Natural killer cell (primary cell): ENCODE measurements at regions not wholly inside any gene's neighbourhood (a gene's known extent, or its start where the extent isn't known, plus 50 kb on each side); places are given as distances from the start of the nearest gene placed in this dataset.
A peak's percentile ranks its signal among the peaks of the same experiment; 100 is the strongest.
"Not testable (repeated sequence)": the region's sequence is repeated elsewhere in the genome, so short reads cannot be mapped to it uniquely, and the experiment has no call there.

Experiments
- ATAC-seq, 3 donors: fragments of 150-1000 bp in 2 of 3; fragments of 200-7000 bp in 1 of 3; cut with Tn5 transposase; 1 replicate in 1 of 3; 2 replicates in 2 of 3; pipeline ENCODE4 v1.10.0; 2021; ENCODE audit warnings: mild to moderate bottlenecking in 2 of 3, moderate library complexity in 2 of 3
- DNase-seq, 2 donors: peaks; one replicate each; pipeline versions ENCODE4 v3.0.0 to v3.0.0-alpha.2; 2013 to 2021; ENCODE audit warnings: mixed read lengths in 1 of 2
- H3K27ac ChIP-seq: one replicate; pipeline ENCODE4 v1.5.1; 2013; ENCODE audit warnings: mild to moderate bottlenecking, low read length
- H3K27me3 ChIP-seq: one replicate; pipeline ENCODE4 v1.6.1; 2013; ENCODE audit warnings: low read length; ENCODE audit not compliant: control insufficient read depth, insufficient read depth
- H3K36me3 ChIP-seq: one replicate; pipeline ENCODE4 v1.6.1; 2013; ENCODE audit warnings: low read length; ENCODE audit not compliant: control insufficient read depth, insufficient read depth
- H3K4me1 ChIP-seq: one replicate; pipeline ENCODE4 v1.6.1; 2013; ENCODE audit warnings: low read length; ENCODE audit not compliant: control insufficient read depth, insufficient read depth
- H3K4me3 ChIP-seq: one replicate; pipeline ENCODE4 v1.5.1; 2013; ENCODE audit warnings: low read length
- H3K9me3 ChIP-seq: one replicate; pipeline ENCODE4 v1.6.1; 2013; ENCODE audit warnings: low read length; ENCODE audit not compliant: control insufficient read depth, insufficient read depth
- H3K27ac Mint-ChIP-seq, 2 donors: one replicate each; pipeline ENCODE4 v1.8.0; 2022; ENCODE audit warnings: mild to moderate bottlenecking in 2 of 2, mixed read lengths in 2 of 2, moderate library complexity in 1 of 2
- H3K27me3 Mint-ChIP-seq, 2 donors: one replicate each; pipeline ENCODE4 v1.8.0; 2022; ENCODE audit warnings: low read depth in 2 of 2, mixed read lengths in 2 of 2
- H3K36me3 Mint-ChIP-seq: one replicate; pipeline ENCODE4 v1.8.0; 2022; ENCODE audit warnings: mixed read lengths
- H3K4me1 Mint-ChIP-seq, 2 donors: one replicate each; pipeline ENCODE4 v1.8.0; 2022; ENCODE audit warnings: mixed read lengths in 2 of 2
- H3K4me3 Mint-ChIP-seq: one replicate; pipeline ENCODE4 v1.8.0; 2022; ENCODE audit warnings: mild to moderate bottlenecking, moderate library complexity, mixed read lengths
- H3K9me3 Mint-ChIP-seq, 2 donors: one replicate each; pipeline ENCODE4 v1.8.0; 2022; ENCODE audit warnings: mixed read lengths in 2 of 2
- CTCF ChIP-seq: fragments of 200-600 bp; IDR thresholded peaks from one replicate; pipeline ENCODE4 v1.8.0; 2022; ENCODE audit warnings: antibody characterized with exemption
- WGBS: methylation state at CpG from one replicate; pipeline ENCODE4 v1.1.7; 2013; ENCODE audit warnings: missing lambda C conversion rate; ENCODE audit not compliant: insufficient coverage; 5-methylcytosine and 5-hydroxymethylcytosine counted together
- intact Hi-C: fragments of 100-400 bp; cut with micrococcal nuclease; formaldehyde crosslinking; loops from one replicate; pipeline ENCODE4 v1.14.2; 2022

GRCh38 chr6:3925223-3926149 lies 76.3 kb downstream of the FAM50B start:
- H3K4me3 Mint-ChIP-seq, H3K27ac Mint-ChIP-seq, H3K4me1 ChIP-seq, DNase-seq, intact Hi-C loops, H3K4me3 ChIP-seq, H3K36me3 ChIP-seq, H3K27ac ChIP-seq, H3K9me3 Mint-ChIP-seq, H3K4me1 Mint-ChIP-seq, H3K36me3 Mint-ChIP-seq, H3K9me3 ChIP-seq, H3K27me3 ChIP-seq, H3K27me3 Mint-ChIP-seq: not testable (repeated sequence)
- ATAC-seq, result peak in 1 of 3 donors; percentile 30
- WGBS, result 81% methylated on average over 14 of the region's 23 CpGs

DNA sequence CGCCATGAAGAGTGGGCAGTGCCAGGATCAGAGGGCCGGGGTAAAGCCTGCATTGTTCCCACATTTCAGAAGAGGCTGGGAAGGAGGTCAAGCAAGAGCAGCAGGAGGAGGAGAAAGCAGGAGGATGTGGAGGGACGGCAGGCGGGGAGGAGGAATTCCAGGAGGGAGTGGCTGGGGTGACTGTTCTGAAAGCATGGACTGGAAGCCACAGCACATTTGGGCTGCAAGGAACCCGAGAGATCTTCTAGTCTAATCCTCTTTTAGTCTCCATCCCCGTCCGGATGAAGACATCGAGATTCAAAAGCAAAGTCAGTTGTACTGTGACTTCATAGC lies 76.9 kb downstream of the FAM50B start:
- WGBS, result 92% methylated on average over 8 of the region's 8 CpGs
- ATAC-seq (no peak), DNase-seq (no peak)
- H3K27ac ChIP-seq, result no peak overlapping the region
- H3K36me3 ChIP-seq, result no peaks in the 10 kb centered on the region
- no peak for TF ChIP-seq CTCF
- no peaks in the 10 kb centered on the region for H3K36me3 Mint-ChIP-seq
- H3K4me3 Mint-ChIP-seq, result no peak overlapping the region
- H3K27me3 ChIP-seq, result no peaks in the 10 kb centered on the region
- no peaks in the 10 kb centered on the region for H3K9me3 ChIP-seq
- no peaks in the 10 kb centered on the region for H3K4me1 Mint-ChIP-seq
- H3K4me1 ChIP-seq, result no peaks in the 10 kb centered on the region
- intact Hi-C loops, result no loop called here
- H3K4me3 ChIP-seq, result no peak overlapping the region
- H3K9me3 Mint-ChIP-seq, result no peaks in the 10 kb centered on the region
- H3K27me3 Mint-ChIP-seq, result peaks cover 4 to 8% of the 10 kb centered on the region in 2 donors
- H3K27ac Mint-ChIP-seq, result no peak overlapping the region

- Mint-ChIP-seq H3K9me3 (no peaks in the 10 kb centered on the region), H3K4me1 (no peaks in the 10 kb centered on the region), H3K4me3 (no peak overlapping the region), H3K27ac (no peak overlapping the region), H3K36me3 (no peaks in the 10 kb centered on the region), H3K27me3 (peaks cover 4 to 8% of the 10 kb centered on the region in 2 donors)
- no peak overlapping the region for H3K27ac ChIP-seq
- H3K36me3 ChIP-seq, result no peaks in the 10 kb centered on the region
- intact Hi-C loops, result no loop called here
- TF ChIP-seq CTCF, result no peak
- no peaks in the 10 kb centered on the region for H3K27me3 ChIP-seq
- no peak overlapping the region for H3K4me3 ChIP-seq
- WGBS, result 58% methylated on average over 5 of the region's 5 CpGs
- H3K4me1 ChIP-seq, result peaks cover 2% of the 10 kb centered on the region
- DNase-seq (no peak), ATAC-seq (no peak)
- no peaks in the 10 kb centered on the region for H3K9me3 ChIP-seq
These were observed 78.9 kb downstream of the FAM50B start for GRCh38 chr6:3928111-3928510.

- H3K36me3 Mint-ChIP-seq, result no peaks in the 10 kb centered on the region
- H3K27me3 Mint-ChIP-seq, result peaks cover 4 to 11% of the 10 kb centered on the region in 2 donors
- WGBS, result 96% methylated on average over 6 of the region's 6 CpGs
- Histone ChIP-seq H3K27me3 (no peaks in the 10 kb centered on the region), H3K27ac (no peak overlapping the region), H3K36me3 (no peaks in the 10 kb centered on the region), H3K4me3 (no peak overlapping the region), H3K9me3 (no peaks in the 10 kb centered on the region), H3K4me1 (peaks cover 3% of the 10 kb centered on the region)
- DNase-seq, result no peak
- H3K4me1 Mint-ChIP-seq, result no peaks in the 10 kb centered on the region
- intact Hi-C loops, result no loop called here
- no peak overlapping the region for H3K4me3 Mint-ChIP-seq
- no peak for ATAC-seq
- TF ChIP-seq CTCF, result no peak
- no peak overlapping the region for H3K27ac Mint-ChIP-seq
- H3K9me3 Mint-ChIP-seq, result no peaks in the 10 kb centered on the region
These were observed 80.2 kb downstream of the FAM50B start for GRCh38 chr6:3929281-3929798.
